Caki2 (cell line): ENCODE measurements at regions not wholly inside any gene's neighbourhood (a gene's known extent, or its start where the extent isn't known, plus 50 kb on each side); places are given as distances from the start of the nearest gene placed in this dataset.
"Not testable (repeated sequence)": the region's sequence is repeated elsewhere in the genome, so short reads cannot be mapped to it uniquely, and the experiment has no call there.

Experiments
- DNase-seq: peaks from one replicate; pipeline ENCODE4 v3.0.0-alpha.2; 2015; ENCODE audit warnings: low read depth
- in situ Hi-C: cut with HindIII; loops from 2 replicates; pipeline ENCODE4 v1.10.0; 2016; ENCODE audit warnings: low sequenced_read_pairs, low pct_unique_long_range_greater_than_20kb, mixed read lengths

- in situ Hi-C loops: no loop called here
- DNase-seq: no peak
Observed at GRCh38 chr14:104467641-104468040, 111.9 kb upstream of the C14orf180 start.

GRCh38 chr14:104469591-104469990 lies 110.0 kb upstream of the C14orf180 start:
- in situ Hi-C loops: no loop called here
- DNase-seq: no peak

GRCh38 chr14:104470588-104470987 lies 109.0 kb upstream of the C14orf180 start:
- DNase-seq: no peak
- in situ Hi-C loops: no loop called here

- in situ Hi-C loops: no loop called here
- no peak for DNase-seq
Observed at GRCh38 chr14:104471114-104471513, 108.5 kb upstream of the C14orf180 start.

GRCh38 chr14:104472073-104472472 lies 107.5 kb upstream of the C14orf180 start:
- no peak for DNase-seq
- in situ Hi-C loops: no loop called here

GRCh38 chr14:104472536-104473243 lies 106.9 kb upstream of the C14orf180 start:
- no peak for DNase-seq
- in situ Hi-C loops: no loop called here

GRCh38 chr14:104473244-104473565 lies 106.4 kb upstream of the C14orf180 start:
- in situ Hi-C loops: no loop called here
- no peak for DNase-seq

GRCh38 chr14:104473649-104474494 lies 105.7 kb upstream of the C14orf180 start:
- DNase-seq: no peak
- in situ Hi-C loops: no loop called here

- no peak for DNase-seq
- in situ Hi-C loops: no loop called here
Observed at GRCh38 chr14:104474495-104475213, 104.9 kb upstream of the C14orf180 start.

- in situ Hi-C loops: no loop called here
- DNase-seq: no peak
Observed at GRCh38 chr14:104475256-104475655, 104.3 kb upstream of the C14orf180 start.

- no peak for DNase-seq
- in situ Hi-C loops: no loop called here
Observed at GRCh38 chr14:104475802-104476201, 103.8 kb upstream of the C14orf180 start.

- no peak for DNase-seq
- in situ Hi-C loops: no loop called here
Observed at GRCh38 chr14:104476437-104476836, 103.1 kb upstream of the C14orf180 start.

GRCh38 chr14:104477117-104477623 lies 102.4 kb upstream of the C14orf180 start:
- DNase-seq: no peak
- in situ Hi-C loops: no loop called here

- in situ Hi-C loops: no loop called here
Observed at GRCh38 chr14:104477666-104478380, 101.7 kb upstream of the C14orf180 start.

GRCh38 chr14:104478656-104479055 lies 100.9 kb upstream of the C14orf180 start:
- in situ Hi-C loops: no loop called here

More at GRCh38 chr14:104477666-104478380, 101.7 kb upstream of the C14orf180 start:
- DNase-seq: no peak

GRCh38 chr14:104479901-104480300 lies 99.7 kb upstream of the C14orf180 start:
- in situ Hi-C loops: no loop called here

More at GRCh38 chr14:104478656-104479055, 100.9 kb upstream of the C14orf180 start:
- no peak for DNase-seq

GRCh38 chr14:104481323-104481722 lies 98.2 kb upstream of the C14orf180 start:
- no peak for DNase-seq
- in situ Hi-C loops: no loop called here

More at GRCh38 chr14:104479901-104480300, 99.7 kb upstream of the C14orf180 start:
- no peak for DNase-seq

- in situ Hi-C loops, DNase-seq: not testable (repeated sequence)
Observed at GRCh38 chr14:104482017-104482416, 97.5 kb upstream of the C14orf180 start.
